Left ventricle myocardium inferior (tissue), 1 donor: ENCODE measurements at regions not wholly inside any gene's neighbourhood (a gene's known extent, or its start where the extent isn't known, plus 50 kb on each side); places are given as distances from the start of the nearest gene placed in this dataset.

Experiments used
- DNase-seq: peaks from one replicate; pipeline ENCODE4 v3.0.0-alpha.2; 2020
- H3K27ac ChIP-seq: fragments of 200-600 bp; replicated peaks from 2 replicates; pipeline ENCODE4 v1.8.0; 2021
- H3K27me3 ChIP-seq: fragments of 200-600 bp; 2 replicates; pipeline ENCODE4 v1.8.0; 2021; ENCODE audit warnings: low read depth
- H3K36me3 ChIP-seq: fragments of 200-600 bp; 2 replicates; pipeline ENCODE4 v1.8.0; 2021
- H3K4me1 ChIP-seq: fragments of 200-600 bp; 2 replicates; pipeline ENCODE4 v1.8.0; 2021
- H3K4me3 ChIP-seq: fragments of 200-600 bp; 2 replicates; pipeline ENCODE4 v1.8.0; 2021; ENCODE audit warnings: mild to moderate bottlenecking, moderate library complexity
- H3K9me3 ChIP-seq: fragments of 200-600 bp; replicated peaks from 2 replicates; pipeline ENCODE4 v1.8.0; 2021
- CTCF ChIP-seq: fragments of 200-600 bp; IDR thresholded peaks from 2 replicates; pipeline ENCODE4 v1.8.0; 2021; ENCODE audit warnings: antibody characterized with exemption, mild to moderate bottlenecking, borderline replicate concordance
- intact Hi-C: fragments of 100-400 bp; cut with micrococcal nuclease; formaldehyde crosslinking; loops from one replicate; pipeline ENCODE4 v1.11.0; 2022
- donor health status: DM: no; HTN: yes; CAD: no; lungs with severe emphysema.

GRCh38 chr6:144624246-144624645 is 339.1 kb downstream of the UTRN start:
- no peak for DNase-seq
- Histone ChIP-seq H3K36me3 (no peaks in the 10 kb centered on the region), H3K9me3 (no peaks in the 10 kb centered on the region), H3K27ac (no peak overlapping the region), H3K4me3 (no peak overlapping the region), H3K27me3 (no peaks in the 10 kb centered on the region), H3K4me1 (no peaks in the 10 kb centered on the region)
- intact Hi-C loops: no loop called here
- TF ChIP-seq CTCF: no peak

GRCh38 chr6:144624716-144625115 is 339.6 kb downstream of the UTRN start:
- Histone ChIP-seq H3K4me1 (no peaks in the 10 kb centered on the region), H3K9me3 (no peaks in the 10 kb centered on the region), H3K27me3 (no peaks in the 10 kb centered on the region), H3K27ac (no peak overlapping the region), H3K4me3 (no peak overlapping the region), H3K36me3 (no peaks in the 10 kb centered on the region)
- no peak for DNase-seq
- intact Hi-C loops: no loop called here
- TF ChIP-seq CTCF: no peak

- TF ChIP-seq CTCF: no peak
- H3K27ac ChIP-seq: no peak overlapping the region
Observed at GRCh38 chr6:144630857-144631256, 345.7 kb downstream of the UTRN start.

GRCh38 chr6:144632266-144632665 is 347.1 kb downstream of the UTRN start:
- no peaks in the 10 kb centered on the region for H3K36me3 ChIP-seq
- H3K27ac ChIP-seq: no peak overlapping the region
- TF ChIP-seq CTCF: no peak
- no peak for DNase-seq
- H3K27me3 ChIP-seq: no peaks in the 10 kb centered on the region
- no peak overlapping the region for H3K4me3 ChIP-seq
- H3K4me1 ChIP-seq: peaks cover 4% of the 10 kb centered on the region
- no peaks in the 10 kb centered on the region for H3K9me3 ChIP-seq
- intact Hi-C loops: no loop called here

More at GRCh38 chr6:144630857-144631256, 345.7 kb downstream of the UTRN start:
- H3K4me3 ChIP-seq: no peak overlapping the region
- DNase-seq: no peak
- no peaks in the 10 kb centered on the region for H3K9me3 ChIP-seq
- intact Hi-C loops: no loop called here
- no peaks in the 10 kb centered on the region for H3K36me3 ChIP-seq
- no peaks in the 10 kb centered on the region for H3K4me1 ChIP-seq
- H3K27me3 ChIP-seq: no peaks in the 10 kb centered on the region

GRCh38 chr6:144633886-144634285 is 348.8 kb downstream of the UTRN start:
- peaks cover 18% of the 10 kb centered on the region for H3K4me1 ChIP-seq
- no peak overlapping the region for H3K27ac ChIP-seq
- no peaks in the 10 kb centered on the region for H3K36me3 ChIP-seq
- H3K27me3 ChIP-seq: no peaks in the 10 kb centered on the region
- intact Hi-C loops: no loop called here
- DNase-seq: no peak
- H3K9me3 ChIP-seq: no peaks in the 10 kb centered on the region
- H3K4me3 ChIP-seq: no peak overlapping the region
- no peak for TF ChIP-seq CTCF

- intact Hi-C loops: no loop called here
- Histone ChIP-seq H3K27me3 (no peaks in the 10 kb centered on the region), H3K27ac (no peak overlapping the region), H3K36me3 (no peaks in the 10 kb centered on the region), H3K4me3 (no peak overlapping the region), H3K4me1 (peaks cover 23% of the 10 kb centered on the region), H3K9me3 (no peaks in the 10 kb centered on the region)
- no peak for DNase-seq
- TF ChIP-seq CTCF: no peak
Observed at GRCh38 chr6:144634371-144634770, 349.2 kb downstream of the UTRN start.
